SK-N-DZ (cell line): ENCODE measurements at regions not wholly inside any gene's neighbourhood (a gene's known extent, or its start where the extent isn't known, plus 50 kb on each side); places are given as distances from the start of the nearest gene placed in this dataset.

Source experiments
- DNase-seq: peaks from one replicate; pipeline ENCODE4 v3.0.0-alpha.2; 2015; ENCODE audit warnings: low spot score

DNA sequence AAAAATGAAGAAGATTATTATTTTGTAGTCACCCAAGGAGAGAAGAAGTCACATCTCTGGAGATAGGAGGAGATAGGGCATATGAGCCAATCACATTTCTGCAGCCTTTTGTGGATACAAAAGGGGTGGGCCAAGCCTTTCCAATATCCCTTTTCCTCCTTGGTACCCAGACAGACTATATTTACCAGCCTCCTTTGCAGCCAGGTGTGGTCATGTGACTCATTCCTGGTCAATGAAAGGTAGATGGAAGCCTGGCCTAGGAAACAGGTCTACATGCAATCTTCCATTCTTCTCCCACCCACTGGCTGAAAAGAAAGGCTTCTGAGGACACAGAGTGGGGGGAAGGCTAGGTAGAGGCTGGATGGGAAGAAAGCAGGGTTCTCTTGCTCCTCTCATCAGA is 58.1 kb upstream of the ERG start:
- no peak for DNase-seq

DNA sequence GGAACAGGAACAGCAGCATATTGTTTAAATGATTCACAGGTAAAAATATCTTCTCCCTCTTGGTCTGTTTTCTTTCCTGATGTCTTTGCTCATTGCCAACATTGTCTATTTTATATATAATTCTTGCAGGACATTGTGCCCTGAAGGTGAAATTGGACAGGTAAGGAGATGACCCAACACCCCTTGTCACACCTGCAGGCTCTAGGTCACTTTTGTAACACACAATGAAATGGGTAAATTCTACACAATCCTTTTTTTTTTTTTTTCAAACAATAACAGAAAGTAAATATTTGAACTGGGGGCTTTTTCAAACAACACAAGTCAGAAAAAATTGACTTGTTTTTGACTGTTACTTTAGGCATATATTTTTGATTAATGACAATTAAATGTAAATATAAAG is 62.9 kb upstream of the ERG start:
- DNase-seq: no peak

GRCh38 chr21:38561613-38562581 is 63.6 kb upstream of the ERG start:
- DNase-seq: no peak

DNA sequence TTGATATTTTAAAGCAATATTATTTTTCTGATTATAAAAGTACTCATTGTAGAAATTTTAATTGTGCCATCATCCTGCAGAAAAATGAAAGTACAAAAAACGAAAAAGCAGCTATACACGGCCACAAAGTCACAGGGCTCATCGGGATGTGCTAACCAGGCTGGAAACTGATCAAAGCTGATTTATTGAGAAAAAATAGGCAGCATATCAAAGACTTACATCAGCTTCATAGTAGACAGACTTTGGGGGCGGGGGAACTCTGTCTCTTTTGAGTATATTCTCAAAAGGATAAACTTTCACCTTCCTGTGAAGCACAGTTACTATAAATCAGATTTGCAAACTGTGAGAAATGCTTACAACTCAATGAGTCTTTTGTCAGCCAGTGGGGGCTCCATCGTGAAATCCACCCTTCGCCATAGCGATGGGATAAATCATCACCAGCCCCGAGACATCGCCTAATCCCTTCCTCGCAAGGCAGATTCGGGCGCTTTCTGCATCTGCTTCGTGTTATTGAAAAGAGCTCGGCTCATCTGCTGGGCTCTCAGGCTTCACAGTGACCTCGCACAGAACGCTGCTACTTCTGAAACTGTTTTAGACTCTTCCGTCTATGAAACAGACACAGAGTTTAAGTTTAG is 69.2 kb upstream of the ERG start:
- no peak for DNase-seq

GRCh38 chr21:38567970-38568360 is 69.7 kb upstream of the ERG start:
- no peak for DNase-seq

- DNase-seq: no peak
Measured at GRCh38 chr21:38569733-38570132, 71.5 kb upstream of the ERG start.

DNA sequence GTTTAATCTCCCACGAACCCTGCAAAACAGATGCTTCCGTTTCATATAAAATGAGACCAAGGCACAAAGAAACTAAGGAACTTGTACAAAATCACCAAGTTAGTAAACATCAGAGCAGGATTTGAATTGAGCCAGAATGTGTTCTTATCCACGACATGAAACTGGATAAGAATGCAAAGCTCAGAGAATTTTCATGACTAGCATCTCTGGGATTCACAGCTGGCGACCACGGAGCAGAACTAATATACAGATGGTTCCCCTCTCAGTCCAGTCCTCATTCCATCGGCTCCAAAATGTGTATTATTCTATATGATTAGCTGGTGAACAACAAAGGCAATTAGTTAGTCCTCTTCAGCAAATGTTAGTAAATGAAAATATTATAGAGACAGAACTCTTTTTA is 72.3 kb upstream of the ERG start:
- no peak for DNase-seq

GRCh38 chr21:38574895-38575575 is 76.8 kb upstream of the ERG start:
- no peak for DNase-seq

DNA sequence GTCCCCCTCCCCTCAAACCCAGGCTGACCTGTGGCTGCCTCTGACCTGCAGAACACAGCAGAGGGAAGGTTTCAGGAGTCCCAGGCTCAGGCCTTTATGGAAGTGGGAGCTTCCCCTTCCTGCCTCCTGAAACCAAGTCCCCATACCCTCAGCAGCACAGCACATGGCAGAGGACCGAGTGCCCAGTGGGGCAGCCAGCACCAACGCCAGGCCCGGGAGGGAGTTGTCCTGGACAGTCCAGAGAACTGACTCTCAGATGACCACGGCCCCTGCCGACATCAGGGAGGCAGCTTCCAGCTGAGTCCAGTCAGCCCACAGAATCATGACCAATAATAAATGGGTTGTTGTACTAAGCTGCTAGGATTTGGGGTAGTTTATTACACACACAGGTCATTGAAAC is 79.6 kb upstream of the ERG start:
- no peak for DNase-seq

- DNase-seq: no peak
Measured at GRCh38 chr21:38590449-38591217, 92.4 kb upstream of the ERG start.

- no peak for DNase-seq
Measured at GRCh38 chr21:38591218-38591537, 92.9 kb upstream of the ERG start.

DNA sequence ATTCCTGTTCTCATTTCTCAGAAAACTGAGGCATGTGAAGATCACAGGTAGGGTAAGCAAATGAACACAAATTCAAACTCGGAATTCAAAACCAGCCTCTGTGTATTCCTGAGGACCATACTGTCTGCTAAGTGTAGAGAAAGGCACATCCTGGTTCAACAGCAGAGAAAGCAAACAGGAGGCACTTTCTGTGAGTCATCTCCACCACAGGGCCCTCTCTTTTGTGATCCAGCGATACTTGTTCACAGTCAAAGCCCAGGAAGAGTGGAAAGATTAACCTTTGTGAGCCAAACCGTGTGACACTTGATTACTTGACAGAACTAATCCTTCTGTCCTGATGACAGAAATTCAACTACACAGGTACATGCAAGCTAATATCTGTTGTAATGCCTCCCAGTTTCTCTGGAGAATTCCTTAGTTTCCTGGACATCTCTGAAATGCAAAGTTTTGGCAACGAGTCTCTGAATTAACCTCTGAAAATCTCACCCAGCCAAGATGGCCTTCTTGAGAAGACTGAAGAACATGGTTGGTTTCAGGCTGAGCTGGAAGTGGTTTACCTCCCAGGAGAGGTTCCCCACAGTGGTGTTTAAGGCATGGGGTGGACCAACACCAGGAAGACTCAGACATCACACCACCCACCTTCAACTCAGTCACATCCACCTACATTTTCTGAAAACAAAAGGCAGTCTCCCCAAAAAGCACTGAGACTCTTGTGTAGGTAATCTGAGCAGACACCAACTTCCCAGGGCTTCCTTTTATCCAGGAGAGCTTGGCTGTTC is 98.2 kb upstream of the ERG start:
- DNase-seq: no peak

DNA sequence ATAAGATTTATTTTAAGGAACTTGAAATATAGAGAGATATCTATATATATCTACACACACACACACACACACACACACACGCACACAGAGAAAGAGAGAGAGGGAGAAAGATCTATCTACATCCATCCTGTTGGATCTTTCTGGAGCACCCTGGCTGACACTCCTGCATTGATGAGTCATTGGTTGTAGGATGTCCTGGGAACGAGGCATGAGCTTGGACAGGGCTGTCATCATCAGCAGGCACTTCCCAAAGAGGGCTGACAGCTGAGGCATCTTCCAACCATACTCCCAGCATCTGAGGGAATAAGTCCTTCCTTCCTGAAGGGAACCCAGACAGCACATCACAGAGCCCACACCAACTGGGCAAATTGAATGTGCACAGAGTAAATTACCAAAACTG is 99.1 kb upstream of the ERG start:
- DNase-seq: no peak

GRCh38 chr21:38598413-38598812 is 100.1 kb upstream of the ERG start:
- no peak for DNase-seq

DNA sequence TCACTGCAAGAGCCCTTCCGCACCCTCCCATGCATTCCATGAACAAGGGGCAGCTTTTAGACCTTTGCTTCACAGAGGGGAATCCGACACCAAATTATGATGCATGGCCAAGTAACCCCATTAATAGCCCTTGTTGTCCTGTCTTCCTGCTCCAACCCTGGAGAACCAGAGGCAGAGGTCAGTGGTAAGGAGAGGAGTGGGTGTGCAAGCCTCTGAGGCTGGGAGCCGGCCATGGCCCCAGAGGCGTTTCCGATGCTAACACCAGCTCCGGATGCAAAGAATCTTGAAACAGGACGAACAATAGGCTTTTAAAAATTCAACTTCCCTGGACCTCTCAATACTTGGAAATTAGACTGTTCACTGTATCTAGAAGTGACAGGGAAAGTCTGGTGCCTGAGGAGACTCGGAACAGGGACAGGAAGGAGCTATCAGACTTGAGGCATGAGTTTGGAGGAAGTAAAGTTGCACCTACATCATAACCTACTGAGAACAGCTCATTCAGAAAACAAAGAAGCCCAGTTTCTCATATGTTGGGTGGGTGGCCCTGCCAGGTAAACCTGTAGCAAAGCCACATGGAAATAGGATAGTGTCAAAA is 101.2 kb upstream of the ERG start:
- DNase-seq: no peak

DNA sequence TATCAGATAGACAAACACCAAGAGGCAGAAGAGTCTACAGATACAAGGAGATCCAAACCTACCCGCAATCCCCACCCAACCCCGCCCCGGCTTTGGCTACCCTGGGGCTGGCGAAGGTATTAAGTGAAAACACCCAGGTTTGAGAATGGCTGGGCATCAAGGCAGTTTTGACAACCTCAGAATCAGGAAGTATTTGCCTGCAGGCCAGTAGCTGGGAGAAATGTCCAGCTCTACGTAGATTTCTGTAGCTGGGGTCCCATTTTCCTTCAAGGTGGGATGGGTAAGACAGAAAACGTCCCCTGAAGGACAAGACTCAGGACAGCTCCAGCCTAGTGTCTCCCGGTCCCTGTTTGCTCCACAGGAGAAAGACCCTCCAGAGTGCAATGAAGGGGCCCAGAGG is 101.8 kb upstream of the ERG start:
- DNase-seq: no peak

DNA sequence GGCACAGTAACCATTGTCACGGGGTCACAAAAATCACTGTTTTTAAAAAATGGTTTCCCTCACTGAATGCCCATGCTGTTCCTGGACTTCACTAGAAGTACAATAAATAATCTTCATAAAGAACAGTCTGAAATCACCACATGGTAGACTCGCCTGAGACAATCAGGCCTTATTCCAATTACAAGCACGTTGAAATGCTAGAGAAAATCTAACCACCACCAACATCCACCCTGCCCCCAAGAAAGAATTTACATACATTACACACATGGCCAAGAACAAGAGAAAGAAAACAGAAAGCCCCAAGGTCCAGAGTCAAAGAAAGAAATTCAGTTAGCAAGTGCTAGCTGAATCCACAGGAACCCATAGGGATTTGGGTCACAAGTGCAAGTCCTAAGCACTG is 107.0 kb upstream of the ERG start:
- no peak for DNase-seq

DNA sequence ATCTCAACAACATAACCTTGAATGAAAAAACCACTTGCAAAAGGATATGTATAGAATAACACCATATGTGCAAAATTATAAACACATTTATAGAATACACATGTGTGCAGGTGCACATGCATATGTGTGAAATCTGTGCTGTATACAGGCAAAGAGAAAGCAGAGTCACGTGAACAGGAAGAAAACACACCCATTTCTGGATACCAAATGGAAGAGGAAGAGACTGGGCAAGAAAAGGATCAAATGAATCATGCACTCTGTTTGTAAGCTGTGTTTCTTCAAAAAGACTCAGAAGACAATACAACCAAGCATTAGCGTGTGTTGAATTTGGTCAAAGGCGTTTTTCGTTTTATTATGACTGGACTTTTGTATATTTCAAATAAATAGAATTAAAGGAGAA is 111.3 kb upstream of the ERG start:
- no peak for DNase-seq

DNA sequence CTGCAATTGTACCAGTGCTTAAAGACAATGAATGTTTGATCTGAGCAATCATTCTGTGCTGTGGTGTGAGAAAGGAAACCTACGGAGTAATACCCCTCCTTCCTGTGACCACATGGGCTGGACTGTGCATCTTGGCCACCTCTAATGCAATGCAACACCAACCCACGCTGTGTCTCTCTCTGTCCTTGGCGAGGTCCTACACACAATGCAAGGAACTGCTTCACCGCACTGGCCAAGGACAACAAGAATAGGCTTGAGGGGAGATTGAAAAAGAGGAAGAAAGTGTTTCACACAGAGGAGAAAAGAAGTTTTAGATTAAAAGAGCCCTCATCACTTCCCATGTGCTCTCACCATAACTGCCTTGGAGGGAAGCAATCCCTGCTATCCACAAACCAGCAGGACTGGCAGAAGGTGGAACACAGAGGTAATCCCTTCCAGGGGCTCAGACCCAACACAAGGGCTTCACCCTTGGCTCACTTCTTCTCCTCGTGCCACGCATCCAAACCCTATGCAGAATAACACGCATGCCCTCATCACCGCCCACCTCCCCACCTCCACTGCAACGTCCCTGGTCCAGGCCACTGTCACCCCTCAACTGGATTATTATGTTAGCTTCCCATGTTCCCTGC is 112.5 kb upstream of the ERG start:
- DNase-seq: no peak

DNA sequence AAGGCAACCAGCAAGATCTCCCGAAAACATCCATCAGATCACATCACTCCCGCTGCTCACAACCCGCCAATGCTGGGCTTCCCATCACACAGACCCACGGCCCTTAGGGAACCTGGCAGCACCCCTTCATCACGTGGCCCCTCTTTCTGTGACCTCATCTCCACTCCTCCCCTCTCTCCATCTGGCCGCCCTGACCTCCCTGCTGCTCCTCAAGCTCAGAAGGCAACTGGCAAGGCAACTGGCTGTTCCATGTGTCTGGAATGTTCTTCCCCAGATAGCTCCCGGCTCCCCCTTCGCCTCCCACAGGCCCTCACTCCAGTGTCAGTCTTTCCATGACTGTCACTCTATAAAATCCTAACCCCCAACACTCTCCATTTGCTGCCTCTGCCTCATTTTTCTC is 113.0 kb upstream of the ERG start:
- DNase-seq: no peak
